CD8-positive, alpha-beta memory T cell (primary cell): ENCODE measurements at regions not wholly inside any gene's neighbourhood (a gene's known extent, or its start where the extent isn't known, plus 50 kb on each side); places are given as distances from the start of the nearest gene placed in this dataset.
A peak's percentile ranks its signal among the peaks of the same experiment; 100 is the strongest.

Experiments
- CTCF ChIA-PET: fragments of 350-600 bp; sonication (Branson Sonifier 250); formaldehyde crosslinking; loops from one replicate; lab custom pipeline; 2021; ENCODE audit warnings: antibody characterized with exemption; lab: Charles Lee
- POLR2A ChIA-PET: fragments of 350-600 bp; sonication (Branson Sonifier 250); formaldehyde crosslinking; loops from one replicate; lab custom pipeline; 2021; ENCODE audit warnings: antibody characterized with exemption; lab: Charles Lee
- DNase-seq, 5 donors: peaks; one replicate each; pipeline versions ENCODE4 v3.0.0 to v3.0.0-alpha.2; 2020 to 2022; ENCODE audit warnings: mixed read lengths in 1 of 5
- H3K27ac ChIP-seq: one replicate; pipeline ENCODE4 v1.7.0; 2013; ENCODE audit warnings: low read depth, mild to moderate bottlenecking, low read length, moderate library complexity
- H3K27me3 ChIP-seq: 2 replicates; pipeline ENCODE4 v1.7.0; 2013; ENCODE audit warnings: low read length, mild to moderate bottlenecking; ENCODE audit not compliant: insufficient read depth, poor library complexity, severe bottlenecking
- H3K36me3 ChIP-seq: 2 replicates; pipeline ENCODE4 v1.7.0; 2013; ENCODE audit warnings: mild to moderate bottlenecking, low read length, moderate library complexity; ENCODE audit not compliant: insufficient read depth
- H3K4me1 ChIP-seq: 2 replicates; pipeline ENCODE4 v1.7.0; 2013; ENCODE audit warnings: mild to moderate bottlenecking, low read length, moderate library complexity; ENCODE audit not compliant: insufficient read depth
- H3K4me3 ChIP-seq: 2 replicates; pipeline ENCODE4 v1.7.0; 2013; ENCODE audit warnings: mild to moderate bottlenecking, low read length
- H3K9me3 ChIP-seq: 2 replicates; pipeline ENCODE4 v1.7.0; 2013; ENCODE audit warnings: mild to moderate bottlenecking, low read length
- H3K27ac Mint-ChIP-seq, 8 donors: one replicate each; pipeline ENCODE4 v1.8.0; 2020 to 2021; ENCODE audit warnings: mixed read lengths in 8 of 8, mild to moderate bottlenecking in 6 of 8, inconsistent platforms in 3 of 8, moderate library complexity in 3 of 8
- H3K27me3 Mint-ChIP-seq, 2 donors: one replicate each; pipeline ENCODE4 v1.8.0; 2020 to 2021; ENCODE audit warnings: mixed read lengths in 2 of 2, mild to moderate bottlenecking in 1 of 2, moderate library complexity in 1 of 2
- H3K36me3 Mint-ChIP-seq, 3 donors: one replicate each; pipeline ENCODE4 v1.8.0; 2020 to 2021; ENCODE audit warnings: mixed read lengths in 3 of 3, inconsistent platforms in 1 of 3, mild to moderate bottlenecking in 1 of 3
- H3K4me1 Mint-ChIP-seq, 3 donors: one replicate each; pipeline ENCODE4 v1.8.0; 2020 to 2021; ENCODE audit warnings: mixed read lengths in 3 of 3, inconsistent platforms in 1 of 3, mild to moderate bottlenecking in 1 of 3
- H3K4me3 Mint-ChIP-seq, 7 donors: one replicate each; pipeline ENCODE4 v1.8.0; 2020 to 2021; ENCODE audit warnings: mixed read lengths in 7 of 7, mild to moderate bottlenecking in 6 of 7, moderate library complexity in 4 of 7, inconsistent platforms in 2 of 7
- H3K9me3 Mint-ChIP-seq, 5 donors: one replicate each; pipeline ENCODE4 v1.8.0; 2020 to 2022; ENCODE audit warnings: mixed read lengths in 5 of 5, mild to moderate bottlenecking in 3 of 5, moderate library complexity in 2 of 5, inconsistent platforms in 1 of 5

DNA sequence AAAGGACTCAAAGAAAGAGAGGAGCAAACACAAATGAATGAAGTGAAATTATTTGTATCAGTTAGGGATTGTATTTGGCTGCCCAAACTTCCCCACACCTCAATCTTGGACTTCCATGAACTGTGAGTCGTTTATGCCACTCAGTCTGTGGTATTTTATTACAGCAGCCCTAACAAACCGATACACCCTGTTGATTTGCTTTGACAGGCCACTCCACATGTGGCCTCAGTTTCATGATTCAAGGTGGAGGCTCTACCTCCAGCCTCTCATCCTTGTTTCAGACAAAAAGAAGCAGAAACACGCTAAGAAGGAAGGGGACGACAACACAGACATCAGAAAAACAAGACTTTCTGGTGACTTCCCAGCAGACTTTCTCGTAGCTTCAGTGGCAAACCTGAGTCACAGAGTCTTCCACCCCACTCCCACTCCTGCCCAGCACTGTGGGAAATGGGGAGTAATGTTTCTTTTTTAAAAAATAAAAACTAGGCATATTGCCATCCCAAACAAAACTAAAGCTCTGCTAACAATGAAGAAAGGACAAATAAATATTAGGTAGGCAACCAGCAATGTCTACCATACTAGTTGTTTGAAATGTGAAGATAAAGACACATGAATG lies 52.2 kb upstream of the ABCA1 start:
- Histone ChIP-seq H3K36me3 (no peaks in the 10 kb centered on the region), H3K27me3 (no peaks in the 10 kb centered on the region), H3K4me3 (no peak overlapping the region), H3K4me1 (peaks cover 7% of the 10 kb centered on the region), H3K9me3 (no peaks in the 10 kb centered on the region), H3K27ac (no peak overlapping the region)
- H3K4me3 Mint-ChIP-seq: no peak overlapping the region
- ChIA-PET POLR2A (no interaction called here), CTCF (no interaction called here)
- H3K36me3 Mint-ChIP-seq: no peaks in the 10 kb centered on the region
- H3K4me1 Mint-ChIP-seq: peaks cover 13 to 21% (median 18%) of the 10 kb centered on the region in 3 donors
- peaks cover 2 to 8% of the 10 kb centered on the region in 2 donors for H3K27me3 Mint-ChIP-seq
- no peaks in the 10 kb centered on the region for H3K9me3 Mint-ChIP-seq
- no peak overlapping the region for H3K27ac Mint-ChIP-seq
- DNase-seq: no peak

DNA sequence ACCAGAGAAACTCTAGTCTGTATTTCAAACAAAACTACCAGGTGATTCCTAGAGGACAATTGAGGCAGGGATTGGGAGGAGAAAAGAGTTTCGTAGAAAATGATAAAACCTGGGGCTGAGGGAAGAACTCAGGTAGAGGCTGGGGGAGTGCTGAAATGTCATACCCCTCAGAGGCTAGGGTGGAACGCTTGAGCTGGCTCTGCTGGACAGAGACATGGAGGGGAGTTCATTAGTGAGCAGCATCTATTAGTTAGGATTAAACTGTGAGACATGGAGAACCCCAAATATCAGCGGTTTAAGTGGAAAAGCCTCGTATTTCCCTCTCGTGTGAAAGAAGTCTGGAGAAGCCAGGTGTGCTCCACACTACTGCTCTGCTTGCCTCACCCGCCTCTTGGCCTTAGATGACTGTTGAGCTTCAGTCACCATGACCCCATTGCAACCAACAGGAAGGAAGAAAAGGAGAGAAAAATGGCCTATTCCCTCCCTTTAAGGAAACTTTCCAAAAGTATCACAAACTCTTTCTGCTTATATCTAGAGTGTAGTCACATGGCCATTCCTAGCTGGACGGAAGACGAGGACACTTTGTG lies 53.7 kb upstream of the ABCA1 start:
- no peak overlapping the region for H3K4me3 ChIP-seq
- POLR2A ChIA-PET: no interaction called here
- no peaks in the 10 kb centered on the region for H3K9me3 ChIP-seq
- Mint-ChIP-seq H3K27me3 (peaks cover 5 to 7% of the 10 kb centered on the region in 2 donors), H3K27ac (no peak overlapping the region), H3K4me3 (no peak overlapping the region), H3K36me3 (no peaks in the 10 kb centered on the region), H3K4me1 (peaks cover 13 to 24% (median 18%) of the 10 kb centered on the region in 3 donors), H3K9me3 (no peaks in the 10 kb centered on the region)
- H3K36me3 ChIP-seq: no peaks in the 10 kb centered on the region
- H3K27ac ChIP-seq: no peak overlapping the region
- H3K27me3 ChIP-seq: no peaks in the 10 kb centered on the region
- peaks cover 7% of the 10 kb centered on the region for H3K4me1 ChIP-seq
- CTCF ChIA-PET: no interaction called here
- DNase-seq: no peak

DNA sequence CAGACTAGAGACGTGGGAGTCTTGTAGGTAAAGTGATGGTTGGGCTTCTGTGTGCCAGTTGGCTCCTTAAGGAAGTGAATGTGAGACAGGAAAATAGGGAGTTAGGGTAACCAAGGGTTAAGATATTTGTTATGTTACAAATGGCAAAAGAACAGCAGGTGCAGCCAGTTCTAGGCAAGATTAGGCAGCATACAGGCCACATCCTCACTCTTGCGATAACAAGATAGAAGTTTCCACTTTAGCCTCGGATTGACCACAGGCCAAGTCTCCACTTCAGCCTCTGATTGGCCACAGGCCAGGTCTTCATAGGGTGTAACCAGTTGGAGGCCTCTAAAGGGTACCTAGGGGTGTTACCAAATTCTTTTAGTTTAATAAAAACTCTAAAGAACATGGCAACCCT lies 54.6 kb upstream of the ABCA1 start:
- Mint-ChIP-seq H3K4me1 (peaks cover 13 to 24% (median 18%) of the 10 kb centered on the region in 3 donors), H3K36me3 (peaks cover 0 to 5% (median 0%) of the 10 kb centered on the region in 3 donors), H3K4me3 (no peak overlapping the region), H3K27ac (no peak overlapping the region), H3K9me3 (no peaks in the 10 kb centered on the region), H3K27me3 (peaks cover 7 to 10% of the 10 kb centered on the region in 2 donors)
- H3K9me3 ChIP-seq: no peaks in the 10 kb centered on the region
- H3K4me1 ChIP-seq: peaks cover 7% of the 10 kb centered on the region
- no peak overlapping the region for H3K27ac ChIP-seq
- H3K27me3 ChIP-seq: no peaks in the 10 kb centered on the region
- H3K36me3 ChIP-seq: no peaks in the 10 kb centered on the region
- no peak overlapping the region for H3K4me3 ChIP-seq
- DNase-seq: no peak
- CTCF ChIA-PET: no interaction called here
- POLR2A ChIA-PET: no interaction called here

DNA sequence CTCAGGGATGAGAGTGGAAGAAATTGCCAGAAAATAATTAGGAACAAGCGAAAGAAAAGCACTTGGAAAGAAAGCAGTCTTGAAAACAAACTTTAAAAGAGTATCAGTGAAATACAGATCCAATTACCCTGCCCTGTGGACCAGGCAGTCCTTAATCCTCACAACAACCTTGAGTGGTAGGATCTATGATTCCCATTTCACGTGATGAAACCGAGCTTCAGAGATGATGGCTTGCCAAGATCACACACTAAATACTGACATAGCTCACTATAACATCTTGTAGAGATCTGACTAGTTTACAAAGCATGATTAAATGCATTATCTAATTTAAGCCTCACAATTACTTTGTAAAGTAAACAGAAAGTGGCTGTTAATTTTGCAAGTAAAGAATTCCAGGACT lies 55.5 kb upstream of the ABCA1 start:
- ChIA-PET POLR2A (no interaction called here), CTCF (no interaction called here)

DNA sequence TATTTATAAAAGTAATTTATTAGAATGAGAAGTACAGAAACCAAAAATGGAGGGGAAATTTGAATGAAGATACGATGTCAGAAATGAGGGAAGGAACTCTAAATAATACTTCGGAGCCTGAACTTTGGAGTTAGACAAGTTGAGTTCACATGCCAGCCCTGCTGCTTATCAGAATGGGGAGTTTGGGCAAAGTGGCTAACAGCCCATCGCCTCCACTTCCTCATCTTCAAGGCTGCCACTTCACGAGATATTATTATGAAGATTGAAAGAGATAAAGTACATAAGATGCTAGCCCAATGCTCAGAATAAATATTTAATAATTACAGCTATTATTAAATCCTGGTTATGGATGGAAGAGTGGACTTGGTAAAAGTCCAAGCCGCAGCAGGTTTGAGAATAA lies 56.2 kb upstream of the ABCA1 start:
- peaks cover 10 to 11% of the 10 kb centered on the region in 2 donors for H3K27me3 Mint-ChIP-seq

More for the DNA sequence above, 55.5 kb upstream of the ABCA1 start:
- H3K9me3 Mint-ChIP-seq: no peaks in the 10 kb centered on the region
- Histone ChIP-seq H3K4me1 (peaks cover 7% of the 10 kb centered on the region), H3K9me3 (no peaks in the 10 kb centered on the region), H3K4me3 (no peak overlapping the region), H3K27ac (no peak overlapping the region), H3K27me3 (no peaks in the 10 kb centered on the region), H3K36me3 (no peaks in the 10 kb centered on the region)
- no peak for DNase-seq
- H3K27me3 Mint-ChIP-seq: peaks cover 7 to 10% of the 10 kb centered on the region in 2 donors
- H3K4me3 Mint-ChIP-seq: no peak overlapping the region
- no peak overlapping the region for H3K27ac Mint-ChIP-seq
- H3K4me1 Mint-ChIP-seq: peaks cover 13 to 25% (median 19%) of the 10 kb centered on the region in 3 donors
- peaks cover 0 to 5% (median 0%) of the 10 kb centered on the region in 3 donors for H3K36me3 Mint-ChIP-seq

DNA sequence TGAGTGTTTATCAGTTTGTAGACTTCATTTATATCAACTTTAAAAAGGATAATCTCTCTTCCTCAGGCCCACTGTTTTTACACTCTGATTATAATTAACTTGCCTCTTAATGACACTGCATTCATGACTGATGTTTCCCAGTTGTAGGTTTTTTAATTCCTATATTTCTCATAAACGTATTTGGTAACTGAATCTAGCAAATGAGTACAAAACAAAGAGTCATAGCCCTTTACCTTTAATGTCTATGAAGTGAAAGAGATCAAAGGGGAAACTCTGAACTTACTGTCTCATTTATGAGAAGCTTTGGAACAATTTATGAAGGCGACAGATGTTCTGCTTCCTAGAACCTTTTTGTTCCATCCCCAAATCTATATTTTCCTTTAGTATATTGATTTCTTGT lies 56.6 kb upstream of the ABCA1 start:
- CTCF ChIA-PET: no interaction called here
- no peak overlapping the region for H3K4me3 Mint-ChIP-seq
- peaks cover 0 to 5% (median 0%) of the 10 kb centered on the region in 3 donors for H3K36me3 Mint-ChIP-seq

More for the DNA sequence above, 56.2 kb upstream of the ABCA1 start:
- H3K27me3 ChIP-seq: no peaks in the 10 kb centered on the region
- H3K4me3 ChIP-seq: no peak overlapping the region
- no peak overlapping the region for H3K4me3 Mint-ChIP-seq
- no peaks in the 10 kb centered on the region for H3K36me3 ChIP-seq
- H3K27ac Mint-ChIP-seq: peak overlapping the region in 1 of 8 donors; percentile 18
- H3K4me1 ChIP-seq: peaks cover 7% of the 10 kb centered on the region
- peaks cover 13 to 28% (median 21%) of the 10 kb centered on the region in 3 donors for H3K4me1 Mint-ChIP-seq
- H3K36me3 Mint-ChIP-seq: peaks cover 0 to 5% (median 0%) of the 10 kb centered on the region in 3 donors
- no peaks in the 10 kb centered on the region for H3K9me3 Mint-ChIP-seq
- CTCF ChIA-PET: no interaction called here
- H3K27ac ChIP-seq: no peak overlapping the region
- no peaks in the 10 kb centered on the region for H3K9me3 ChIP-seq
- POLR2A ChIA-PET: no interaction called here
- no peak for DNase-seq

DNA sequence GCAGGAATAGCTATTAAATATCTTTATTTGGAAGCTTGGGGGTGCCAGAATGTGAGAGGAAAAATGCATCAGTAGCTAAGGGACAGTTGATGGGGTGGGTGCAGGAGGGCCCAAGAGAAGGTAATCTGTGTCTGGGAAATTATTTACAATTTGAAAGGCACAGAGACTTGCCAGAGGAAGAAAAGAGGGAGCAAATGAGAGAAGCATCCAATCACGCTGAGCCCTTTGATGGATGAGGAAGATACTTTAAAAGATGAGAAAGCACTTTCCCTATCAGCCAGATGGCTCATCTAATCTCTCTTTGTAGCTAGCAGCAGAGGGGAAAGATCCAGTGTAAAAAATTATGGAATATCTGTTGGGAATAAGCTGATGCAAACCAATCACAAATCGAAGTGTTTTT lies 57.0 kb upstream of the ABCA1 start:
- DNase-seq: no peak
- Mint-ChIP-seq H3K27ac (peak overlapping the region in 1 of 8 donors; percentile 33), H3K4me3 (no peak overlapping the region), H3K36me3 (peaks cover 0 to 5% (median 0%) of the 10 kb centered on the region in 3 donors), H3K4me1 (peaks cover 13 to 28% (median 21%) of the 10 kb centered on the region in 3 donors), H3K27me3 (peaks cover 7 to 11% of the 10 kb centered on the region in 2 donors), H3K9me3 (no peaks in the 10 kb centered on the region)
- H3K36me3 ChIP-seq: no peaks in the 10 kb centered on the region
- CTCF ChIA-PET: no interaction called here
- no peak overlapping the region for H3K27ac ChIP-seq
- no peaks in the 10 kb centered on the region for H3K9me3 ChIP-seq
- no peak overlapping the region for H3K4me3 ChIP-seq
- no peaks in the 10 kb centered on the region for H3K27me3 ChIP-seq
- POLR2A ChIA-PET: no interaction called here
- H3K4me1 ChIP-seq: peaks cover 8% of the 10 kb centered on the region

More for the DNA sequence above, 56.6 kb upstream of the ABCA1 start:
- H3K4me1 ChIP-seq: peaks cover 7% of the 10 kb centered on the region
- no peak for DNase-seq
- H3K9me3 Mint-ChIP-seq: no peaks in the 10 kb centered on the region
- no peak overlapping the region for H3K27ac ChIP-seq
- H3K4me1 Mint-ChIP-seq: peaks cover 13 to 28% (median 21%) of the 10 kb centered on the region in 3 donors
- H3K9me3 ChIP-seq: no peaks in the 10 kb centered on the region
- H3K27me3 ChIP-seq: no peaks in the 10 kb centered on the region
- peak overlapping the region in 1 of 8 donors; percentile 33 for H3K27ac Mint-ChIP-seq
- H3K27me3 Mint-ChIP-seq: peaks cover 10 to 11% of the 10 kb centered on the region in 2 donors
- POLR2A ChIA-PET: no interaction called here
- H3K36me3 ChIP-seq: no peaks in the 10 kb centered on the region
- no peak overlapping the region for H3K4me3 ChIP-seq

DNA sequence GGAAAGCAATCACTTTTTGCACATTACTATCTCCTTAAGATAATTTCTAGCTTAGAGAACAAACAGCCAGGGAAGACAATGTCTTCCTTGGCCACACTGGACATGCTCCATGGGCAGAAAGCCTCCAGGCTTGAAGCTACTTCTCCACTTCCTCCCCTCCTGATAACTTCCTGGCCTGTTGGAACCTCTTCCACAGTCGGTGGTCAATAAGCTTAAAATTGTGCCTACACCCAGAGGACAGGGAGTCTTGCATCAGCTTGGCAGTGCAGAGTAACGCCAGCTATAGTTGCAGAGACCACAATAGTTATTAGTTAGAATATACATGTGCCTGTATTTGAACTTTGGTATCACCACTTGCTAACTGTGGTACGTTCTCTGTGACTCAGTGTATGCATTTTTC lies 58.1 kb upstream of the ABCA1 start:
- H3K36me3 ChIP-seq: no peaks in the 10 kb centered on the region
- no peaks in the 10 kb centered on the region for H3K9me3 ChIP-seq
- Mint-ChIP-seq H3K27me3 (peaks cover 5 to 14% of the 10 kb centered on the region in 2 donors), H3K4me1 (peaks cover 21 to 40% (median 30%) of the 10 kb centered on the region in 3 donors), H3K36me3 (peaks cover 0 to 5% (median 0%) of the 10 kb centered on the region in 3 donors), H3K27ac (no peak overlapping the region), H3K9me3 (no peaks in the 10 kb centered on the region), H3K4me3 (no peak overlapping the region)
- CTCF ChIA-PET: no interaction called here
- no peak overlapping the region for H3K27ac ChIP-seq
- H3K4me1 ChIP-seq: peaks cover 18% of the 10 kb centered on the region
- no peaks in the 10 kb centered on the region for H3K27me3 ChIP-seq
- POLR2A ChIA-PET: no interaction called here
- no peak for DNase-seq
- H3K4me3 ChIP-seq: no peak overlapping the region
